ENCODE measurements at regions not wholly inside any gene's neighbourhood (a gene's known extent, or its start where the extent isn't known, plus 50 kb on each side); places are given as distances from the start of the nearest gene placed in this dataset.

DNA sequence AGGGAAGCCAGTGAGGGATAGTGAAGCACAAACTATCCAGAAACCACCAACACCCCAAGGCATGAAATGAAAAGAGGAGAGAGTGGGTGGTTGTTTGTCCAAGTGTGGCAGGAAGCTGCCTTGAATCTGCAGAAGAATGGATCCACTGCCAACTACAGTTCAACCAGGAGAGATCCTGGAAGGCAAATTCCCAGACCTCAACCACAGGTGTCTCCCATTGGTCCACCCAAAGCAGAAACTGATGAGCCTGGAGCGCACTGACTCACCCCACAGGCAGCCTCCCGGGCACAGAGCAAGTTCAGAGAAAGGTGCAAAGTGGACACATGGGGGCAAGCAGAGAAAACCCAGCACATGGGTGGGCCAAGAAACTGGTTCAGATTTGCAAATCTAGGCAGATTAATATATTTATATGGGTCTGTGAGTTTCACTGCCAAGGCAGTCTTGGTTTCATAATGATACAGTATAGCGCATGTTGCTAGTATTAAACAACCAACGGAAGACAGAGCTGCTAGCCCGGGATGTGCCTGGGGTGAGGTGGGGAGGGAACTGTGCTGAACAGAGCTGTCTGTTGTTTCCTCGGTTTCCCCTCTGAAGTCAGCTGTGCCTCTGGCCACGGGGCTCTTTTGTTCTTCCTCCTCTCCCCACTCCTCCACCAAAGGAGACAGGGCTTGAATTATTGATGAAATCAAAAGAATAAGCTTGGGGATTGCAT lies 416.2 kb upstream of the CCDC196 start:
- no peak for TF ChIP-seq POLR2AphosphoS5 (IDR thresholded peaks at IDR 0.05)
- no peak for TF ChIP-seq POLR2A (IDR thresholded peaks at IDR 0.05)
